ENCODE measurements at regions not wholly inside any gene's neighbourhood (a gene's known extent, or its start where the extent isn't known, plus 50 kb on each side); places are given as distances from the start of the nearest gene placed in this dataset.

- no peak overlapping the region for H3K27ac ChIP-seq
- TF ChIP-seq ZFX (IDR thresholded peaks at IDR 0.05; ENCODE audit: borderline replicate concordance) (no peak), CTCF (IDR thresholded peaks at IDR 0.05) (no peak)
These were observed 991.1 kb downstream of the GBE1 start for GRCh38 chr3:80770106-80771074.

- H3K27ac ChIP-seq = no peak overlapping the region
- TF ChIP-seq ZFX (IDR thresholded peaks at IDR 0.05; ENCODE audit: borderline replicate concordance) (no peak), CTCF (IDR thresholded peaks at IDR 0.05) (no peak)
These were observed 991.8 kb downstream of the GBE1 start for GRCh38 chr3:80769683-80770082.

GRCh38 chr3:80767604-80768003, 993.8 kb downstream of the GBE1 start:
- TF ChIP-seq CTCF (IDR thresholded peaks at IDR 0.05) = peak; percentile 32; the same call in 1 of the 2 replicates
- TF ChIP-seq ZFX (IDR thresholded peaks at IDR 0.05; ENCODE audit: borderline replicate concordance) = no peak
- H3K27ac ChIP-seq = no peak overlapping the region

- H3K27ac ChIP-seq = no peak overlapping the region
- TF ChIP-seq CTCF (IDR thresholded peaks at IDR 0.05) = no peak
- TF ChIP-seq ZFX (IDR thresholded peaks at IDR 0.05; ENCODE audit: borderline replicate concordance) = no peak
These were observed 987.2 kb upstream of the ROBO1 start for GRCh38 chr3:80754969-80755368.

- TF ChIP-seq ZFX (IDR thresholded peaks at IDR 0.05; ENCODE audit: borderline replicate concordance) = no peak
- no peak for TF ChIP-seq CTCF (IDR thresholded peaks at IDR 0.05)
- no peak overlapping the region for H3K27ac ChIP-seq
These were observed 985.2 kb upstream of the ROBO1 start for GRCh38 chr3:80753021-80753420.

GRCh38 chr3:80750637-80751036, 982.8 kb upstream of the ROBO1 start:
- TF ChIP-seq ZFX (IDR thresholded peaks at IDR 0.05; ENCODE audit: borderline replicate concordance) = no peak
- TF ChIP-seq CTCF (IDR thresholded peaks at IDR 0.05) = no peak
- no peak overlapping the region for H3K27ac ChIP-seq

GRCh38 chr3:80734920-80735319, 967.1 kb upstream of the ROBO1 start:
- H3K27ac ChIP-seq = no peak overlapping the region
- TF ChIP-seq CTCF (IDR thresholded peaks at IDR 0.05) = no peak

All from 22Rv1 (cell line).